GM12891 (cell line): ENCODE measurements at regions not wholly inside any gene's neighbourhood (a gene's known extent, or its start where the extent isn't known, plus 50 kb on each side); places are given as distances from the start of the nearest gene placed in this dataset.

Experiments used
- PAX5 ChIP-seq: IDR thresholded peaks from 2 replicates; pipeline ENCODE4 v1.6.1; 2011; ENCODE audit warnings: low read length, moderate library complexity, mild to moderate bottlenecking; ENCODE audit not compliant: insufficient read depth, severe bottlenecking
- POLR2A ChIP-seq: IDR thresholded peaks from 2 replicates; pipeline ENCODE4 v1.6.1; 2011; ENCODE audit warnings: low read depth, low read length, control low read depth
- POLR2AphosphoS5 ChIP-seq: IDR thresholded peaks from 2 replicates; pipeline ENCODE4 v1.6.1; 2011; ENCODE audit warnings: low read depth, low read length, control low read depth
- POU2F2 ChIP-seq: IDR thresholded peaks from 2 replicates; pipeline ENCODE4 v1.6.1; 2011; ENCODE audit warnings: low read depth, mild to moderate bottlenecking, control low read depth, low read length, moderate library complexity
- SPI1 ChIP-seq: IDR thresholded peaks from 2 replicates; pipeline ENCODE4 v1.6.1; 2011; ENCODE audit warnings: low read depth, low read length, control low read depth
- TAF1 ChIP-seq: IDR thresholded peaks from 2 replicates; pipeline ENCODE4 v1.6.1; 2011; ENCODE audit warnings: low read depth, low read length, control low read depth

DNA sequence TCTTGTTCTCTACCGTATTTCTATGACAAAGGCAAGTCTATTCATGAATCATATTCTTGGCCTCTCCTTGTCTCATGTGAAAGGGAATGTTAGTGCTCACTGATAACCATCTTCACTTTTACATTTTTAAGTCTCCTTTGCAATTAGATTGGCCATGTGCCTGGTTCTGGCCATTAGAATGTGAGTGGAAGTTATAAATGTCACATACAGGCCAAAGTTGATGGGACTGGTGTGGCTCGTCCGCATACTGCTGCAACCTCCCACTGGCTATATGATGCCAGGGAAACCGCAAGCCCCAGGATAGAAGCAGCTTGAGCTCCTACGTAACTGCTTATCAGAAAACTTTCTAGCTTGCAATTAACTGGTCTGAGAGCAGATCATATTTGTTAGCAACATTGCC is 86.1 kb downstream of the MAGEC1 start:
- TF ChIP-seq POLR2A (no peak), POLR2AphosphoS5 (no peak), TAF1 (no peak), POU2F2 (no peak), SPI1 (no peak), PAX5 (no peak)
